Gastroesophageal sphincter (tissue), 3 donors: ENCODE measurements at regions not wholly inside any gene's neighbourhood (a gene's known extent, or its start where the extent isn't known, plus 50 kb on each side); places are given as distances from the start of the nearest gene placed in this dataset.
"Not testable (repeated sequence)": the region's sequence is repeated elsewhere in the genome, so short reads cannot be mapped to it uniquely, and the experiment has no call there.

ENCODE experiments used
- EP300 ChIP-seq: sonication (generic); formaldehyde crosslinking; IDR thresholded peaks from one replicate; pipeline ENCODE4 v1.6.1; 2017; ENCODE audit warnings: antibody characterized with exemption, mild to moderate bottlenecking
- POLR2A ChIP-seq, 2 donors: fragments of 450-650 bp; IDR thresholded peaks; one replicate each; pipeline ENCODE4 v1.6.1; 2017; ENCODE audit warnings: antibody characterized with exemption in 2 of 2, mild to moderate bottlenecking in 2 of 2, moderate library complexity in 1 of 2
- TF ChIP-seq, protein P1 (sequence below), 4 experiments: fragments of 200-600 bp in 2 of 4; fragments of 450-650 bp in 2 of 4; sonication (generic) in 1 of 4; IDR thresholded peaks; one replicate each; pipeline ENCODE4 v1.5.1; 2017 to 2019; ENCODE audit warnings: antibody characterized with exemption in 4 of 4, mild to moderate bottlenecking in 2 of 4, moderate library complexity in 2 of 4

GRCh38 chr3:139153434-139153833 is 108.7 kb upstream of the PRR23C start:
- TF ChIP-seq POLR2A (IDR thresholded peaks at IDR 0.05); EP300: not testable (repeated sequence)
- TF ChIP-seq, protein P1, sequence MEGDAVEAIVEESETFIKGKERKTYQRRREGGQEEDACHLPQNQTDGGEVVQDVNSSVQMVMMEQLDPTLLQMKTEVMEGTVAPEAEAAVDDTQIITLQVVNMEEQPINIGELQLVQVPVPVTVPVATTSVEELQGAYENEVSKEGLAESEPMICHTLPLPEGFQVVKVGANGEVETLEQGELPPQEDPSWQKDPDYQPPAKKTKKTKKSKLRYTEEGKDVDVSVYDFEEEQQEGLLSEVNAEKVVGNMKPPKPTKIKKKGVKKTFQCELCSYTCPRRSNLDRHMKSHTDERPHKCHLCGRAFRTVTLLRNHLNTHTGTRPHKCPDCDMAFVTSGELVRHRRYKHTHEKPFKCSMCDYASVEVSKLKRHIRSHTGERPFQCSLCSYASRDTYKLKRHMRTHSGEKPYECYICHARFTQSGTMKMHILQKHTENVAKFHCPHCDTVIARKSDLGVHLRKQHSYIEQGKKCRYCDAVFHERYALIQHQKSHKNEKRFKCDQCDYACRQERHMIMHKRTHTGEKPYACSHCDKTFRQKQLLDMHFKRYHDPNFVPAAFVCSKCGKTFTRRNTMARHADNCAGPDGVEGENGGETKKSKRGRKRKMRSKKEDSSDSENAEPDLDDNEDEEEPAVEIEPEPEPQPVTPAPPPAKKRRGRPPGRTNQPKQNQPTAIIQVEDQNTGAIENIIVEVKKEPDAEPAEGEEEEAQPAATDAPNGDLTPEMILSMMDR (IDR thresholded peaks at IDR 0.05) = not testable (repeated sequence)
